Ishikawa (cell line): ENCODE measurements at regions not wholly inside any gene's neighbourhood (a gene's known extent, or its start where the extent isn't known, plus 50 kb on each side); places are given as distances from the start of the nearest gene placed in this dataset.

ENCODE experiments used
- CEBPB ChIP-seq: IDR thresholded peaks from 2 replicates; pipeline ENCODE4 v1.6.1; 2012
- FOXM1 ChIP-seq: IDR thresholded peaks from 2 replicates; pipeline ENCODE4 v1.6.1; 2012; ENCODE audit warnings: low read depth, borderline replicate concordance
- TEAD4 ChIP-seq: IDR thresholded peaks from 2 replicates; pipeline ENCODE4 v1.6.1; 2012
- YY1 ChIP-seq: IDR thresholded peaks from 2 replicates; pipeline ENCODE4 v1.6.1; 2012; ENCODE audit warnings: low read depth

DNA sequence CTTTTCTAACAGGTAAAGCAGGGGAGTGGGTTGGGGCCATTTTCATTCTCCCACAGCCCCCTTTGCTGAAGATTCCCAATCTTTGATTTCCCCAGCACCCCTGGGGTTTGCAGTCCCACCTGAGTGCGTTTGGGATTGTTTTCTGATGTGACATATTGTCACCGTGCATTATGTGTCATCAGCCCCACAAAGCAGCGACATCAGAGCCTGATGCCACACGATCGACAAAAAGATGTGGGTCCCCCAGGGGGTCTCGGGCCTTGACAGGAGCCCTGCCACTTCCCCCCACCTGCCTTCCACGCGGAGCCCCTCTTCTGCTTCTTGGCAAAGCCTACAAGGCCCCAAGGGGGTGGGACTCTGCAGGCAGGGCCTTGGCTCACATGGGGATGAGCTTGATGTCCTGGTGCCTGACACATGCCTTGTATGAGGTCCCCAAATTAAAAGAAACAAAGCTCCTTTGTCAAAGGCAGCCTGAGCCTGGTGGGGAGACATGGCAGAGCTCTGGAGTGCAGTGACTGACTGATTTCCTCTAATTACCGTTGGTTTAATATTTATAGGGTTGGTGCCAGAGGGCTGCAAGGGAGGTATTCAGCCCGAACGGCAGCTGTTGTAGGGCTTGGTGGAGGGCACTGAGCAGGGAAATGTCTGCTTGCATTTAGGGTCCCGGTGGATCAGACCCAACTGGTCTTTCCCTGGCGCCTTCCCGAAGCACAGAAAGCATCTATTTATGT, 149.2 kb downstream of the MIAT start:
- TF ChIP-seq YY1 (no peak), CEBPB (no peak), FOXM1 (no peak), TEAD4 (no peak)
